Medulla oblongata (tissue), 1 donor: ENCODE measurements at regions not wholly inside any gene's neighbourhood (a gene's known extent, or its start where the extent isn't known, plus 50 kb on each side); places are given as distances from the start of the nearest gene placed in this dataset.

Experiments
- DNase-seq: peaks from one replicate; pipeline ENCODE4 v3.0.0-alpha.2; 2015; ENCODE audit errors: extremely low spot score

DNA sequence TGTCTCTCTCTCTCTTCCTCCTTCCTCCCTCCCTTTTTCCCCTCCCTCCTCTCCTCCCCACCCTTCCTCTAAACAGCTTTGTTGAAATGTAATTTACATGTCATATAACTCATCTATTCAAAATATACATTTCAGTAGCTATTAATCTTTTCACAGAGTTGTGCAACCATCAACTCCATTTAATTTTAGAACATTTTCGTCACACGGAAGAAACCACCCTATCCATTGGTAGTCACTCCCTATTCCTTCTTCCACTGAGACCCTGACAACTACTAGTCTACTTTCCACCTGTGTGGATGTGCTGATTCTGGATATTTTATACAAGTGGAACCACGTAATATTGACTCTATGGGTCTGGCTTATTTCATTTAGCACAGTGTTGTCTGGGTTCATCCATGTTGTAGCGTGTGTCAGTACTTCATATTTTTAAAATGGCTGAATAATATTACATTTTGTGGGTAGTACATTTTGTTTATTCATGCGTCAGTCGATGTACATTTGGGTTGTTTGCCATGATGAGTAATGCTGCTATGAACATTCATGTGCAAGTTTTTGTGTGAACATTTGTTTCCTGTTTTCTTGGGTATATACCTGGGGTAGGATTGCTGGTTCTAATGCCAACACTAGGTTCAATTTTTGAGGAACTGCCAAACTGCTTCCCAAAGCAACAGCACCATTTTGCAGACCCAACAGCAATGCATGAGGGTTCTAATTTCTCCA lies 100.1 kb upstream of the GCFC2 start:
- DNase-seq: no peak

DNA sequence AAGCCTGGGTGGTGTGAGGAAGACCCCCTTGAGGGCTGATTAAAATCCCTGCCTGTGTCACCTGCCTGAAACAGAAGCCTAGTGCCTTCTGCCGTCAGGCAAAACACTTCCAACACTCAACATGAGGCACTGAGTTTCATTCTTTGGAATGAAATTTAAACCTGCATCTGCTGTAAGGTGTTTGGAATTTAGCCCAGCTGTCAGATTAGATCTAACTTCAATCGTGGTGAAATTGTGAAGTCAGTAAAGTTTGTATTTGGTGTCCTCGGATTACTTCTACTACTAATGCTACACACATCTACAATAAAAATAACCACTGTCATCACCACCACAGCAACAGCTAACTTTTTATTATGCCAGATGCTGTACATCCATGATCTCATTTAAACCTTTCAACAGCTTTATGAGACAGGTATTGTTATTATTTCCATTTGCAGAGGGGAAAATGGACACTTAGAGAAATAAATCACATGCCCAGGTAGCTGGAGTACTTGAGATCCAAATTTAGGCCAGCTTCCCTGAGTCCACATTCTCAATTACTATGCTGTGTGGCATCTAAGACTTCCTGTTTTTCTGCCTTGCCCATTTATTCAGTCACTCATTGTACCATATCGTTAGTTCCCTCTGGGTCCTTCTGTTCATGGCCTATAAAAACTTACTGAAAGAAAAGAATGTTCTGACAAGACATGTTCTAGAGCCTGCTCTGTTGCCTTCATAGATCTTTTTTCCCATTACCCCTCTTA lies 98.2 kb upstream of the GCFC2 start:
- DNase-seq: no peak

DNA sequence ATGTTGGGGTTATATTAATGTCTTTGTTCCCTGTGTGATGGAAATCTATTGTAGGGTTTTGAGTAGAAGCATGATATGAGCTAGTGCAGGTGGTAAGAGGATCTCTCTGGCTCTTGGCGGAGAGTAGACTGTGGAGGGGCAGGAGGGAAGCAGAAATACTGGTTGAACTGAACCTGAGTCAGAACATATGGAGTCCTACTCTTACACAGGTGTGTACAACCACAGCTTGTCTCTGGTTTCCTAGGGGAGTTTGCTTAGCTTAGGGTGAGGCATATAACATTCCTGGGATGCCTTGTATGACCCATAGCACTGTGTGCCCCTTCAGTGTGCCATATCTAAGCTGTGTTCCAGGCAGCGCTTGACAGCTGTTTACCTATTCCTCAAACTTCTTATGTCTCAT lies 97.3 kb upstream of the GCFC2 start:
- no peak for DNase-seq

DNA sequence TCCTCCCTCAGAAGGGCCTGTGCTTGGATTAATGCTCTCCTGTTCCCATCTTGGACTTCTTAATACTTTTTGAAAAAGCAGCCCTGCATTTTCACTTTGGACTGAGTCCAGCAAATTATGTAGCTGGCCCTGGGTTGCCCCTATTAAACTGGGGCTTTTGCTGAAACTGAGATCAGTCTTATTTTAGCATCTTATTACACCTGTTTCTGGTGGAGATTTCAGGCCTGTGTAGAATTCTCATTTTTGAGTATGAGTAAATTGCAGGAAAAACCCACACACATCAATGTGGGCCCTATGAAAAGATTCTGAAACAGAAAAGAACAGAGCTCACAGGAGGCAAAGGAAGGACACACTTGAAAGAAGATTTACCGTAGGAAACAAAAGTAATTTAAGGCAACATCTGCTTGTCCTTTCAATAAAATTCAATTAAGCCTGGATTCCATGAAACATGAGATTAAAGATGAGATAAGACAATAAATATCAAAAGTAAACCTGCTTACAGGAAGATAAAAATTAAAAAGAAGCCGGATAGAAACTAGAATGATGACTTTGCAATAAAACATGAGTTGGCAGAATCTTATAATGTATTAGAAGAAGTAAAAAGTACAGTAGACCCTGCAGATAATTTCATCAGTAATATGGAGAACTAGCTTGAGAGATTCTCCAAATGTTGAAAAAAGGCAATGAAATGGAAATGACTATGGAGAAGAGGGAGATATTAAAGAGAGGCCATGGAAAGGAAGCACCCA lies 90.7 kb upstream of the GCFC2 start:
- DNase-seq: no peak

DNA sequence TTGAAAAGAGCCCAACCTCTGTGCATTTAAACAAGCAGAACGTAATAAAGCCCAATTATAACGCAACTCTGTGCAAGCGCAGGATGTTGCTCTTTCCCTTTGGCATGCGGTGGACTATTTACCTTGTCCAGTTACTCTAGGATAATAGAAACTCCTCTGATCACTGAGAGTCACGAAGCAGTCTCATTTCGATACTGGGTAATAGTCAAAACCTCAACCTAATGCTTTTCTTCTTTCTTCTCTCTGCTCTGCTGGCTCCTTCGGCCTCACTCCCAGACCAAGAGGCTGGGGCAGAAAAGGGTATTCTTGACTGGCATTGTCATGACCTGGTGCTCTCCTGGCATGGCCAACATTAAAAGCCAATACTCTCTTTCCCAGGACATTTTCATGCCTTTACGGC lies 89.7 kb upstream of the GCFC2 start:
- no peak for DNase-seq

DNA sequence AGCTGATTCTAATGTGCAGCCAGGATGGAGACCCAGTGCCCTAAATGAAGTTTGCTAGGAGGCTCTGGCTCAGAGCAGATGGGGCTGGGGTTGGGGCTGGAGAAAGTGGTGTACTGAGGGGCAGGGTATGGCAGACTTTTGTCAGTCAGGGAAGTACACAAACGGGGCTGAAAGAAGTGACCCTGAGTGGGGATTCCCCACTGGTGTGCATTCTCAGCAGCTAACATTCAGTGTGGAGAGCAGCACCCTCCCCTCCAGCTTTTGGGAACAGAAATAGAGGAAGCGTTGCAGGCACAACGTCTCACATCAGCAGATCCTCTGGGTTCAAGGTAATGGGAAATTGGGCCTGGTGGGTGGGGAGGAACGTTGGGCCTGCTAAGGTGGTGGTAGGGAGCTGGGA lies 89.1 kb upstream of the GCFC2 start:
- no peak for DNase-seq

- DNase-seq: no peak
These were observed 87.9 kb upstream of the GCFC2 start for GRCh38 chr2:75798569-75798968.

GRCh38 chr2:75792996-75793395 lies 82.3 kb upstream of the GCFC2 start:
- DNase-seq: no peak

GRCh38 chr2:75792146-75792545 lies 81.4 kb upstream of the GCFC2 start:
- DNase-seq: no peak

DNA sequence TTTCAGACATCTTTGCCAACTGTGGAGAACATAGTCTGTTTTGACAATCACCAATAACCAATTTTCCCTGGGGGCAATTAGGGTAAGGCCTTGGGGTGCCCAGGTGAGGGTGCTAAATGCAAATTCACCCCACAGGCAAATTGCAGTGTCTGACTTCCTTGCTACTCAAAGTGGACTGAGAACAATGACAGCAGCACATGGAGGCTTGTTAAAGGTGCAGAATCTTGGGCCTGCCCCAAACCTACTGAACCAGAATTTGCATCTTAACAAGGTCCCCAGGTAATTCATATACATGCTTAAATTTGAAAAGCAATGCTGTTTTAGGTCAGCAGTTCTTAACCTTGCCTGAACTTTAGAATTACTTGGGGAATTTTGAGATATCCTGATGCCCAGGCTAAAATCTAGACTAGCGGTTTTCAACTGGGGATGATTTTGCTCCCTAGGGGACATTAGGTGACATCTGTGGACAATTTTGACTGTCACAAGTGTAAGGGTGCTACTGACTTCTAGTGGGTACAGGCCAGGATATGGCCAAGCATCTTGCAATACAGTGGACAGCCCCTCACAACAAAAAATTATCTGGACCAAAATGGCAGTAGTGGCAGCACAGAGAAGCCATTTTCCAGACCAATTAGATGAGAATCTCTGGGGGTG lies 80.2 kb upstream of the GCFC2 start:
- no peak for DNase-seq

DNA sequence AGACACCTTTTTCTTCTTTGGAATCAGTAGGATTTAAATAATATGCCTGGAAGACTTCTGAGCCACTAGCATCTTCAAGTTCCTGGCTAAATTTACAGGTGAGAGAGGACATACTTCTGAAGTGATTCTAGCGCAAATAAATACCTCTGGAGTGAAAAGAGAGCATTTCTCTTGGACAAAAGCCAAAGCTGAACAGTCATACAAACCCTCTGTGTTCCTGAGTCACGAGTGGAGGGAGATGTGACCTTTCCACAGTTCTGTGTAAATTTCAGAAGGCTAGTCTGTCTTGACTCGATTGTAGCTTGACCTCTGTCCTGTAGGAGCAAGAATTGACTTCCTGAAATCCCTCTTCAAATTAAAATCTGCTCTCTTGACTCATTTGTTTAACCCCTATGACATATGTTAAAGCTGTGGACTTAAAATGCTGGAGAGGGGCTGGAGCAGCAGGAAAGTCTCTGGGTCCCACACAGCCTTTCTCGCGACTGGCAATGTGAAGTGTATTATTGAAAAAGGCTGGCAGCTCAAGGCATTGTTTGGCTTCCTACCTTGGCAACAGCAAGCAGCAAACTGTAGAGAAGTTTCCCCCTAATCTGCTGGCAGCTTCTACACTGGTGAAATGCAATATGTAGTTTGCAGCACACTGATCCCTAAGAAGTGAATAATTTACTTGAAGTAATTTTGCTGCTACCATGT lies 79.6 kb upstream of the GCFC2 start:
- DNase-seq: no peak

DNA sequence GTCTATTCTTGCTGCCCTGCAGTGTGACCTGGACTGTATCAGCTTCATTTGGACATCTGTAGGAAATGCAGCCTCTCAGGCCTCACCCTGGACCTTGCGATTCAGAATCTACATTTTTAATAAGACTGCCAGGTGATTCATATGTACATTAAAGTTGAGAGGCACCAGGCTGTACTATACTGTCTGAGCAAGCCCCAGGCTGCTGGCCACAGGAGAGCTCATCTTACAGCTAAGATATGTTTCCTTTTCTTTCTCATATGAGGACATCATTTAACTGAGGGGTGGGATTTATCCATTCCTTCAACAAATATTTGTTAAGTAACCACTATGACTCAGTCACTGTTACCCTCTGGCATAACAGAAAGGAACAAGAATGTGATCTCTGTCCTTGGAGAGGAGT lies 78.2 kb upstream of the GCFC2 start:
- no peak for DNase-seq

DNA sequence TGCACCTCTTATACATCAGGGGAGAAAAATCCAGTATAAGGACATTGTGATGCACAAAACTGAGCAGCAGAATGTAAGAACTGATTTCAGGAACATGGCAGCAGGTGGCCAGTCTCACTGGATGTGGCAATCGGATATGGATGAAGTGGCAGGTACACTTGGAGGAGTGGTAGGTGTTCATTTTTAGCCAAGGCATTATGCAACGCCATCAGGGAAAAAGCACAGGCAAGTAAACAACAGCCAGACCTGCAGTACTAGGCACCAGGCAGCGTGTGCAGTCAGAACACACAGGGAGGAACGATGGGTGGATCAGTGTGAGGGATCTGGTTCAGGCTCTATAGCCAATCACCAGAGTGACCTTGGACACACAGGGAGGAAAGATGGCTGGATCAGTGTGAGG lies 77.4 kb upstream of the GCFC2 start:
- no peak for DNase-seq

DNA sequence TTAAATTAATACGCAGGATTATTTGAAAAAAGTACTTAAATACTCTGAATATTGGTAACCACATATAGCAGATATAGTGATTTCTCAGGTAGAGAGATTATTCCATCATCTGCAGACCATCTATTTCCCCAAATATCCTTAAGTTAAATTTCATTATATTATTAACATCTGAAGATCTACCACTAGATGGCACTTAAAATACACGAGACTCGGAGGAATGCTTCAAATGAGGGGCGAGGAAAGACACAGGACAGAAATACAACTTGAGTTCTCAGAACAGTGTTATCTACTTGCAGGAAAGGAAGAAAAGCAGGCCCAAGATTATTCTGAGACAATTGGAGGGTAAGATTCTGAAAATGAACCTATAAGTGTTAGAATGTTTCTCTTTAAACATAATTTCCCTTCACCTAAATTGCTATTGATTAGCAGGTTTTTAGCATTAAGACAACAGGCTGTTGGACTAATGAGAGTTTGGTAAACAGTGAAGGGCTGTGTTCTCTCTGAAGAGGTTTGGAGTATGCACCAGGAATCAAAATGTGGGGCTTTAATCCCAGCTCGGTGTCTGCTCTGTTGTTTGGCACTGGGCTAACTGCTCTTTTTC lies 76.9 kb upstream of the GCFC2 start:
- DNase-seq: peak; percentile 68

GRCh38 chr2:75775311-75775823 lies 64.7 kb upstream of the GCFC2 start:
- DNase-seq: no peak

- DNase-seq: no peak
These were observed 62.4 kb upstream of the GCFC2 start for GRCh38 chr2:75772908-75773630.

GRCh38 chr2:75765798-75766197 lies 55.1 kb upstream of the GCFC2 start:
- no peak for DNase-seq

GRCh38 chr2:75764611-75765010 lies 53.9 kb upstream of the GCFC2 start:
- DNase-seq: no peak
